ENCODE measurements at regions not wholly inside any gene's neighbourhood (a gene's known extent, or its start where the extent isn't known, plus 50 kb on each side); places are given as distances from the start of the nearest gene placed in this dataset.

DNA sequence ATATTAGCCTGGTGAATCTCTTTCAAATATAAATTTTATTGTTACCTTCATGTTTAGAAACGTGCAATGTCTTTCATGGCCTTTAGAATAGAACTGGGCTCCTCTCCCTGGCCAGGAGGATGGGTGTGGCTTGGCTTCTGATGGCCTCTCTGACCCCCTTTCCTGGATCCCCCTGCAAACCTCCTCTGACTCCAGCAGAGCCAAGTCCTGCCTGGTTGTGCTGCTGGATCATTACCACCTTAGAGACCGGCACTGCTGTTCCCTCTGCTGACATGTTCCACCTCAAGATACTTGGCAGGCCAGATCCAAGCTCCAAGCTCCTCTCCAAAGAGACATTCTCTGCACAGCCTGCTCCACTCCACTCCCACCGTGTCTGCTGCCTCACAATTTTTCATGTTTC, 823.8 kb upstream of the HS6ST1 start:
- TF ChIP-seq, protein P1, sequence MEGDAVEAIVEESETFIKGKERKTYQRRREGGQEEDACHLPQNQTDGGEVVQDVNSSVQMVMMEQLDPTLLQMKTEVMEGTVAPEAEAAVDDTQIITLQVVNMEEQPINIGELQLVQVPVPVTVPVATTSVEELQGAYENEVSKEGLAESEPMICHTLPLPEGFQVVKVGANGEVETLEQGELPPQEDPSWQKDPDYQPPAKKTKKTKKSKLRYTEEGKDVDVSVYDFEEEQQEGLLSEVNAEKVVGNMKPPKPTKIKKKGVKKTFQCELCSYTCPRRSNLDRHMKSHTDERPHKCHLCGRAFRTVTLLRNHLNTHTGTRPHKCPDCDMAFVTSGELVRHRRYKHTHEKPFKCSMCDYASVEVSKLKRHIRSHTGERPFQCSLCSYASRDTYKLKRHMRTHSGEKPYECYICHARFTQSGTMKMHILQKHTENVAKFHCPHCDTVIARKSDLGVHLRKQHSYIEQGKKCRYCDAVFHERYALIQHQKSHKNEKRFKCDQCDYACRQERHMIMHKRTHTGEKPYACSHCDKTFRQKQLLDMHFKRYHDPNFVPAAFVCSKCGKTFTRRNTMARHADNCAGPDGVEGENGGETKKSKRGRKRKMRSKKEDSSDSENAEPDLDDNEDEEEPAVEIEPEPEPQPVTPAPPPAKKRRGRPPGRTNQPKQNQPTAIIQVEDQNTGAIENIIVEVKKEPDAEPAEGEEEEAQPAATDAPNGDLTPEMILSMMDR (IDR thresholded peaks at IDR 0.05; ENCODE audit: partially characterized antibody, unreplicated experiment) = no peak
- Mint-ChIP-seq H3K27me3 (ENCODE audit: unreplicated experiment) (no peaks in the 10 kb centered on the region), H3K9me3 (ENCODE audit: unreplicated experiment) (no peaks in the 10 kb centered on the region), H3K36me3 (ENCODE audit: unreplicated experiment) (no peaks in the 10 kb centered on the region), H3K27ac (ENCODE audit: unreplicated experiment) (no peak overlapping the region), H3K4me3 (ENCODE audit: unreplicated experiment) (no peak overlapping the region), H3K4me1 (ENCODE audit: low read depth, unreplicated experiment) (no peaks in the 10 kb centered on the region)
- DNase-seq = no peak

DNA sequence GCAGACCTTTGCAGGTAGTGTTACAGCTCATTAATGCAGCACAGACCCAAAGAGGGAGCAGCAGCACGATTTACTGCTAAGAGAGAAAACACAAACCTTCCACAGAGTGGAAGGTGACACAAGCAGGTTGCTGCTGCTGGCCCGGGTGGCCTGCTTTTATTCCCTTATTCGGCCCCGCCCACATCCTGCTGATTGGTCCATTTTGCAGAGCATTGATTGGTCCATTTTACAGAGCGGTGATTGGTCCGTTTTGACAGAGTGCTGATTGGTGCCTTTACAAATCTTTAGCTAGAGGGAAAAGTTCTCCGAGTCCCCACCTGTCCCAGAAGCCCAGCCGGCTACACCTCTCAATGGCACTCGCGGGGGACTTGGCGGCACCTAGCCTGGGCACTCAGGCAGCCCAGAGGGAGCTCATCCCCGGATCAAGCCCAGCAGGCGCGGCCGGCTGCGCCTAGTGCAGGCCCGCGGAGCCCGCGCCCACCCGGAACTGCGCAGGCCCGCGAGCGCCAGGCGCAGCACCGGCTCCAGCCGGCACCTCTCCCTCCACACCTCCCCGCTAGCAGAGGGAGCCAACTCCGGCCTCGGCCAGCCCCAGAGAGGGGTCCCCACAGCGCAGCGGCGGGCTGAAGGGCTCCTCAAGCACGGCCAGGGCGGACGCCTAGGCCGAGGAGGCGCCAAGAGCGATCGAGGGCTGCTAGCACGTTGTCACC, 825.6 kb upstream of the HS6ST1 start:
- H3K4me1 Mint-ChIP-seq (ENCODE audit: low read depth, unreplicated experiment) = no peaks in the 10 kb centered on the region
- H3K36me3 Mint-ChIP-seq (ENCODE audit: unreplicated experiment) = peaks cover under 1% of the 10 kb centered on the region
- DNase-seq = no peak
- H3K9me3 Mint-ChIP-seq (ENCODE audit: unreplicated experiment) = no peaks in the 10 kb centered on the region
- H3K27me3 Mint-ChIP-seq (ENCODE audit: unreplicated experiment) = no peaks in the 10 kb centered on the region
- no peak overlapping the region for H3K27ac Mint-ChIP-seq (ENCODE audit: unreplicated experiment)
- TF ChIP-seq, protein P1 (IDR thresholded peaks at IDR 0.05; ENCODE audit: partially characterized antibody, unreplicated experiment) = no peak
- no peak overlapping the region for H3K4me3 Mint-ChIP-seq (ENCODE audit: unreplicated experiment)

DNA sequence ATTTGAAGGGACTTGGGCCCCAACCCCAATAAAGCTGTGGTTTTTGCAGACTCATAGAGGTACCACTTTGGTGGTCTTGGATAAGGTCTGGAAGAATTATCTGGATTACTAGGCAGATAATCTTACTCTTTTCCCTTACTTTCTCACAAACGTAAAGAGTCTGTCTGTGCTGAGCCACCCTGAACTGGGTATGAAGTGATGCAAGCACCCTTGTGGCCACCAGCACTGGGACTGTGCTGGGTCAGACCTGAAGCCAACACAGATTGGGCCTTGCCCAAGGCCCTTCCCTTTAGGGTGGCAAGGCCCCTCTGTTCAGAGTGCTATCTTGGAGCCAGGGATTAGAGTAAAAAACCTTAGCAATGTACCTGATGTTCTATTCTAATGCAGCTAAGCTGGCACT, 827.0 kb upstream of the RAB6C start:
- no peaks in the 10 kb centered on the region for H3K27me3 Mint-ChIP-seq (ENCODE audit: unreplicated experiment)
- TF ChIP-seq, protein P1 (IDR thresholded peaks at IDR 0.05; ENCODE audit: partially characterized antibody, unreplicated experiment) = no peak
- H3K27ac Mint-ChIP-seq (ENCODE audit: unreplicated experiment) = no peak overlapping the region
- H3K9me3 Mint-ChIP-seq (ENCODE audit: unreplicated experiment) = peaks cover 4% of the 10 kb centered on the region
- peaks cover 10% of the 10 kb centered on the region for H3K36me3 Mint-ChIP-seq (ENCODE audit: unreplicated experiment)
- H3K4me1 Mint-ChIP-seq (ENCODE audit: low read depth, unreplicated experiment) = no peaks in the 10 kb centered on the region
- H3K4me3 Mint-ChIP-seq (ENCODE audit: unreplicated experiment) = no peak overlapping the region
- DNase-seq = no peak

DNA sequence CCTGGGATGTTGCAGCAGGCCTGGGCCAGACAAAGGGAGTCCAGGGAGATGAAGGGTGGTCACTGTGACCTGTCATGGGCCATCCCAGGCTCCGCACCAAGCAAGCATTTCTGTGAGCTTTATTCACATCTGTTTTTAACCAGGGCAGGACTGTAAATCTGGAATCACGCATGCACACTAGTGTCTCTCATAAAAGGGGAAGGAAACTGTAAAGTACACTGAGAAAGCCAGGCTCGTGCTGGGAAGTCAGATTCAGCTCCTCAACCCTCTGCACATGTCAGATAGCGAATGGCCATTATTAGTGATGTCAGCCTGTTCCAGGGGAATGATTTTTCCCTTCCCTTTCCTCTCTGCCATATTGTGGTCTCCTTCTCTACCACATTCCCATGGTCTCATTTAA, 818.6 kb upstream of the RAB6C start:
- Mint-ChIP-seq H3K9me3 (ENCODE audit: unreplicated experiment) (peaks cover 3% of the 10 kb centered on the region), H3K4me1 (ENCODE audit: low read depth, unreplicated experiment) (no peaks in the 10 kb centered on the region), H3K27ac (ENCODE audit: unreplicated experiment) (no peak overlapping the region), H3K27me3 (ENCODE audit: unreplicated experiment) (no peaks in the 10 kb centered on the region), H3K4me3 (ENCODE audit: unreplicated experiment) (no peak overlapping the region), H3K36me3 (ENCODE audit: unreplicated experiment) (no peaks in the 10 kb centered on the region)
- DNase-seq = no peak
- TF ChIP-seq, protein P1 (IDR thresholded peaks at IDR 0.05; ENCODE audit: partially characterized antibody, unreplicated experiment) = no peak

DNA sequence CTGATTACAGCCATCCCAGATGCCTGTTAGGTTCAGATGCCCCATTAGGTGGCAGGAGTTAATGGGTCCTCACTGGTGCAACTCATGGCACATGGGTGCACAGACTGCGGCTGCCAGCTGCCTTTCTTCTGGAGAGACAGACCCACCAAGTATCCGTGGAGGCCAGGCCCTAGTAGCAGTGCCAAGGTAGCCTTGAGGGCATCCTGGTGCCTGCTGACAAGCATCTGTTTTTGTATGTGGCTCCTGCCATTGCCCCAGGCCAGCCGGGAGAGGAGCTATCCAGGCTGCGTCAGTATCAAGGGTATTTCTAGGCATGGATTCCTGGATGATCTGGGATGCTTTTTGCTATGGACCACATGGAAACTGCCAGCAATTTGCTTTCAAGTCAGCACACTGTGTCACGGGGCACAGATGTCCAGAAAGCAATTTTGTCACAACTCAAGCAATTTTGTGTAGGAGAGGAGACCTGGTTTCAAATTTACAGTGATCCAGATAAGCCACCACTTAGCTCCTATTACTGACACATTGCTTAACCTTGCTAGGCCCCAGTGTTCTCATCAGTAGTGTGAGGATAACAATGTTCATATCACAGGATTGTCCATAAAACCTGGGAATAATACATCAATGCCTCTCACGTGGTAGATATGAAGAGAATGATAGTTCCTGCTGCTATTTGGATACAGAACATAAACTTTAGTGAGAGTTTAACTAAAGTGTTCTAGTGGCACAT, 815.1 kb upstream of the RAB6C start:
- DNase-seq = no peak
- no peak overlapping the region for H3K27ac Mint-ChIP-seq (ENCODE audit: unreplicated experiment)

More for the DNA sequence above, 815.1 kb upstream of the RAB6C start:
- Mint-ChIP-seq H3K9me3 (ENCODE audit: unreplicated experiment) (peaks cover 5% of the 10 kb centered on the region), H3K4me1 (ENCODE audit: low read depth, unreplicated experiment) (no peaks in the 10 kb centered on the region), H3K4me3 (ENCODE audit: unreplicated experiment) (no peak overlapping the region), H3K36me3 (ENCODE audit: unreplicated experiment) (no peaks in the 10 kb centered on the region), H3K27me3 (ENCODE audit: unreplicated experiment) (peaks cover 4% of the 10 kb centered on the region)
- TF ChIP-seq, protein P1 (IDR thresholded peaks at IDR 0.05; ENCODE audit: partially characterized antibody, unreplicated experiment) = no peak

Measured in glutamatergic neuron (in vitro differentiated cells).